ENCODE measurements at regions not wholly inside any gene's neighbourhood (a gene's known extent, or its start where the extent isn't known, plus 50 kb on each side); places are given as distances from the start of the nearest gene placed in this dataset.

DNA sequence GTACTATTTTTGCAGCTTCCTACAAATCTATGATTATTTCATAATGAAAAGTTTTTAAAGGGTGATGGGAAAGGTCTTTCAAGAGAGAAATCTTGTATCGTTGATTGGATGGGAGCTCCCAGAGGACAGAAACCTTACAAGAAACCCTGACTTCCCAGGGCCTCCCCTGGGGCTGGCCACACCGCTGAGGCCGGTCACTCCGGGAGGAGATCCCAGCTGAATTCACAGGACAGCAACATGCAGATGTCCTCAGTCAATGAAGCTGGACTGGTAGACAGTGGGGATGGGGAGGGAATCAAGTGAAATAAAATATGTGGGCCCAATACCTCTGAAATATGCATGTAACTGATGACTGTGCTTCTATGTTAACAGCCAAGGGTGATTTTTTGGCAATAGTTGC is 135.6 kb downstream of the TFCP2L1 start:
- H3F3A ChIP-seq (ENCODE audit: insufficient read depth, low read depth) = peaks cover 14% of the 10 kb centered on the region; the same call in 1 of the 2 replicates
- intact Hi-C loops (cut with micrococcal nuclease; ENCODE audit: unreplicated experiment) = no loop called here
- TF ChIP-seq, protein P1, sequence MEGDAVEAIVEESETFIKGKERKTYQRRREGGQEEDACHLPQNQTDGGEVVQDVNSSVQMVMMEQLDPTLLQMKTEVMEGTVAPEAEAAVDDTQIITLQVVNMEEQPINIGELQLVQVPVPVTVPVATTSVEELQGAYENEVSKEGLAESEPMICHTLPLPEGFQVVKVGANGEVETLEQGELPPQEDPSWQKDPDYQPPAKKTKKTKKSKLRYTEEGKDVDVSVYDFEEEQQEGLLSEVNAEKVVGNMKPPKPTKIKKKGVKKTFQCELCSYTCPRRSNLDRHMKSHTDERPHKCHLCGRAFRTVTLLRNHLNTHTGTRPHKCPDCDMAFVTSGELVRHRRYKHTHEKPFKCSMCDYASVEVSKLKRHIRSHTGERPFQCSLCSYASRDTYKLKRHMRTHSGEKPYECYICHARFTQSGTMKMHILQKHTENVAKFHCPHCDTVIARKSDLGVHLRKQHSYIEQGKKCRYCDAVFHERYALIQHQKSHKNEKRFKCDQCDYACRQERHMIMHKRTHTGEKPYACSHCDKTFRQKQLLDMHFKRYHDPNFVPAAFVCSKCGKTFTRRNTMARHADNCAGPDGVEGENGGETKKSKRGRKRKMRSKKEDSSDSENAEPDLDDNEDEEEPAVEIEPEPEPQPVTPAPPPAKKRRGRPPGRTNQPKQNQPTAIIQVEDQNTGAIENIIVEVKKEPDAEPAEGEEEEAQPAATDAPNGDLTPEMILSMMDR (conservative IDR thresholded peaks at IDR 0.05) = no peak
- no peak for TF ChIP-seq EZH2 (IDR thresholded peaks at IDR 0.05; ENCODE audit: low read depth)
- H3K36me3 ChIP-seq (ENCODE audit: low read depth) = no peaks in the 10 kb centered on the region
- no peaks in the 10 kb centered on the region for H3K9me2 ChIP-seq (ENCODE audit: insufficient read depth)
- H3K27me3 ChIP-seq (ENCODE audit: insufficient read depth, low read depth) = no peaks in the 10 kb centered on the region
- H3K9me3 ChIP-seq (ENCODE audit: insufficient read depth, low read depth) = peaks cover 3% of the 10 kb centered on the region; the same call in 1 of the 2 replicates
- ChIA-PET CTCF (no interaction called here), POLR2A (ENCODE audit: unreplicated experiment) (no interaction called here)
- no peak overlapping the region for H2AFZ ChIP-seq
- peaks cover 29% of the 10 kb centered on the region for H3K4me1 ChIP-seq (replicated peaks; ENCODE audit: insufficient read depth)
- no peaks in the 10 kb centered on the region for H4K20me1 ChIP-seq (ENCODE audit: insufficient read depth)
- no peak overlapping the region for H3K4me2 ChIP-seq
- no TSS peak for BruUV-seq (replicated peaks)
- no peaks in the 10 kb centered on the region for H3K79me2 ChIP-seq (ENCODE audit: low read depth)
- H3K27ac ChIP-seq = no peak overlapping the region
- DNase-seq = no peak
- H3K4me3 ChIP-seq = no peak overlapping the region

DNA sequence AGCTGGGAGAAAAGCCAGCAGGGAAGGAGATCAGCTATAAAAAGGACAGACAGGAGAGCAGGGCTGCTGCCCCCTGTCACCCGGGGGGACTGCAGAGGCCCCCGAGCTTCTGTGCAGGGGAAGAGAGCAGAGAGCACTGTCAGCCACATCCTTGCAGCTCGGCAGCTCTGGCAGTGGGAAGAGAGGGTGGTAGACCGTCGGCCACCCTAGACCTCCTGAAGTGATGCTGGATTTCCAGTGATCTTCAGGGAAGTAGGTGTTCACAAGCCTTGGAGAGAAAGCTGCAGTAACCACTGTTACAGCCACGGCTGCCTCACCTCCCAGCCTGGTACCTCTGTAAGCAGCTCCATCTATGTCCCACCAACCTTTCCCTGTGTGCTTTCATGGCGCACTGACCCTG is 134.9 kb downstream of the TFCP2L1 start:
- Histone ChIP-seq H3F3A (ENCODE audit: insufficient read depth, low read depth) (peaks cover 14% of the 10 kb centered on the region; the same call in 1 of the 2 replicates), H3K4me1 (replicated peaks; ENCODE audit: insufficient read depth) (peaks cover 29% of the 10 kb centered on the region), H3K36me3 (ENCODE audit: low read depth) (no peaks in the 10 kb centered on the region), H3K4me2 (no peak overlapping the region), H2AFZ (no peak overlapping the region), H3K4me3 (no peak overlapping the region), H3K27ac (no peak overlapping the region), H3K27me3 (ENCODE audit: insufficient read depth, low read depth) (no peaks in the 10 kb centered on the region), H4K20me1 (ENCODE audit: insufficient read depth) (no peaks in the 10 kb centered on the region), H3K9me3 (ENCODE audit: insufficient read depth, low read depth) (peaks cover 2% of the 10 kb centered on the region; the same call in 1 of the 2 replicates), H3K9me2 (ENCODE audit: insufficient read depth) (no peaks in the 10 kb centered on the region), H3K79me2 (ENCODE audit: low read depth) (no peaks in the 10 kb centered on the region)
- no peak for TF ChIP-seq EZH2 (IDR thresholded peaks at IDR 0.05; ENCODE audit: low read depth)
- TF ChIP-seq, protein P1 (conservative IDR thresholded peaks at IDR 0.05) = no peak
- POLR2A ChIA-PET (ENCODE audit: unreplicated experiment) = interaction anchor here (0.6 kb wide), 1 partner anchor 101 kb away, joined by 3 read pairs; no protein-coding TSS in a partner anchor
- CTCF ChIA-PET = interaction anchor here (0.6 kb wide), 2 partner anchors 97 to 178 kb away, joined by 3 read pairs; no protein-coding TSS in a partner anchor
- intact Hi-C loops (cut with micrococcal nuclease; ENCODE audit: unreplicated experiment) = loop anchor here (5.0 kb wide), 1 partner anchor 47 kb away; no protein-coding TSS in a partner anchor
- no peak for DNase-seq
- no TSS peak for BruUV-seq (replicated peaks)

DNA sequence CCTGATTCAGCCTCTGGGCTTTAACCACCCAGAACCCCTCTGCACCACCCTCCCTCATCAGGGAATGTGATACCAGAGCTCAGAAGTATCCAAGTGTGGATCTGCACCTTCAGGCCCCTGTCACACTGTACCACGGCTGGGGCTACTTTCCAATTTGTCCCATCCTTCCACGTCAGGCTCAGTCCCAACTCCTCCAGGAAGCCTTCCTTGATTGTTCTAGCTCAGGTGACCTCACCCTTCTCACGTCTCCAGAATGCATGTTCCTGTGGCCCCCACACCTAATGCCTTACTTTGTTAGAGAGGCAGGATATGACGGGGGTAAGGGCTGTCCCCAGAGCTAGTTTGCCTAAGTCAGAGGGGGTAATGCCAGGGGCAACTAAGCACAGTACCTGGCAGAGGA is 134.3 kb downstream of the TFCP2L1 start:
- Histone ChIP-seq H3K9me3 (ENCODE audit: insufficient read depth, low read depth) (no peaks in the 10 kb centered on the region), H3K4me3 (no peak overlapping the region), H3F3A (ENCODE audit: insufficient read depth, low read depth) (peaks cover 14% of the 10 kb centered on the region; the same call in 1 of the 2 replicates), H2AFZ (no peak overlapping the region), H4K20me1 (ENCODE audit: insufficient read depth) (no peaks in the 10 kb centered on the region), H3K36me3 (ENCODE audit: low read depth) (no peaks in the 10 kb centered on the region), H3K27ac (no peak overlapping the region), H3K79me2 (ENCODE audit: low read depth) (no peaks in the 10 kb centered on the region), H3K27me3 (ENCODE audit: insufficient read depth, low read depth) (no peaks in the 10 kb centered on the region), H3K9me2 (ENCODE audit: insufficient read depth) (no peaks in the 10 kb centered on the region), H3K4me2 (no peak overlapping the region), H3K4me1 (replicated peaks; ENCODE audit: insufficient read depth) (peaks cover 29% of the 10 kb centered on the region)
- TF ChIP-seq, protein P1 (conservative IDR thresholded peaks at IDR 0.05) = no peak
- TF ChIP-seq EZH2 (IDR thresholded peaks at IDR 0.05; ENCODE audit: low read depth) = no peak
- no peak for DNase-seq
- CTCF ChIA-PET = no interaction called here
- BruUV-seq (replicated peaks) = no TSS peak
- POLR2A ChIA-PET (ENCODE audit: unreplicated experiment) = no interaction called here
- intact Hi-C loops (cut with micrococcal nuclease; ENCODE audit: unreplicated experiment) = loop anchor here (5.0 kb wide), 1 partner anchor 47 kb away; no protein-coding TSS in a partner anchor
